ENCODE measurements at regions not wholly inside any gene's neighbourhood (a gene's known extent, or its start where the extent isn't known, plus 50 kb on each side); places are given as distances from the start of the nearest gene placed in this dataset.
A peak's percentile ranks its signal among the peaks of the same experiment; 100 is the strongest.
"Not testable (repeated sequence)": the region's sequence is repeated elsewhere in the genome, so short reads cannot be mapped to it uniquely, and the experiment has no call there.

DNA sequence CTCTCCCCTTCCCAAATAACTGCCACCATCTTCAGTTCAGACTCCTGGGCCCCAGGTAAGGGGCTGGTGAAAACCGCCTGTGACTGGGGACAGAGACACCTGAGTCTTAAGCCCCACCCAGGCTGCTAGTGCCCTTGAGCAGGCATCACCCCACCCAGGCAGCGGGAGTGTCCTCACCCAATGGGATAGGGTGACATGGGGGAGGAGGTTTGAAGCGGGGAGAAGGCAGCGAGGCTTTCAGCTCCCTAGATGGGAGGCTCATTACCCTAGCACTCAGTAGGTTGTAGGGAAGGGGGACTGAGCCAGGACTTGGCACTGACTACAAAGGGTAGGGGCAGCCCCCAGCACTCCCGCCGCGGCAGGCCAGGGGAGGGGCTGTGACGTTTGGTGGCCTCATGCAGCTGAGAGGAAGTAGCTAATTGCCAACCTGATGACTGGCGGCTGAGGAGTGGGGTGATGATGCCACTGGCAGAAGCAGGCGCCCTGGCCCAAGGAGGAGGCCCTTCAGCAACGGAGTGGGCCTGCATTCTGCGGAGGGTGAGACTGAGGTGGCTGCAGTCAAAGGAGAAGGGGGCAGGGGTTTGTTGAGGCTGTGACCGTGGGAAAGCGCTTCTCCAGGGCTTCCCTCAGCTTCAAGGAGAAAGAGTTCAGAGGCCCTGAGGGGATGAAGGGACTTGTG lies 126.9 kb downstream of the MRPL14 start:
- H3K23ac ChIP-seq (ENCODE audit: low read depth, low read length, poor library complexity), result peak overlapping the region; percentile 63
- DNase-seq (ENCODE audit: low spot score), result no peak
- H3K9me3 ChIP-seq (replicated peaks in 1 of 2; ENCODE audit: control insufficient read depth in 2 of 2, insufficient read depth in 1 of 2, low read depth in 1 of 2, low read length in 2 of 2), result peaks cover 0 to 4% of the 10 kb centered on the region in 2 donors
- H3K14ac ChIP-seq (ENCODE audit: low read length), result no peak overlapping the region
- H2BK12ac ChIP-seq (ENCODE audit: low read length), result peak overlapping the region; percentile 92
- no peaks in the 10 kb centered on the region for H3K36me3 ChIP-seq (replicated peaks in 1 of 2; ENCODE audit: control insufficient read depth in 2 of 2, insufficient read depth in 2 of 2, low read length in 2 of 2)
- no peak overlapping the region for H3K4me3 ChIP-seq (ENCODE audit: low read length in 2 of 2)
- peak overlapping the region; percentile 79 for H4K91ac ChIP-seq (ENCODE audit: low read depth, low read length, poor library complexity)
- H3K27me3 ChIP-seq (ENCODE audit: control insufficient read depth in 3 of 3, insufficient read depth in 3 of 3, low read depth in 1 of 3, low read length in 3 of 3), result peaks cover 0 to 47% (median 4%) of the 10 kb centered on the region in 3 experiments
- no peak overlapping the region for H3K4me2 ChIP-seq (ENCODE audit: insufficient read depth, low read length, poor library complexity, severe bottlenecking)
- peak overlapping the region; percentile 99 for H2AK5ac ChIP-seq (ENCODE audit: low read depth, low read length)
- peak overlapping the region; percentile 21 for H2BK120ac ChIP-seq (ENCODE audit: low read depth, low read length)
- peaks cover 0 to 27% of the 10 kb centered on the region in 2 donors for H3K4me1 ChIP-seq (ENCODE audit: control insufficient read depth in 2 of 2, insufficient read depth in 1 of 2, low read depth in 1 of 2, low read length in 2 of 2)
- H3K27ac ChIP-seq (replicated peaks; ENCODE audit: low read length), result no peak overlapping the region
- peak overlapping the region; percentile 68 for H2BK5ac ChIP-seq (ENCODE audit: low read length)
- H3K9ac ChIP-seq (ENCODE audit: low read depth, low read length, poor library complexity), result no peak overlapping the region
- no peak overlapping the region for H4K8ac ChIP-seq (ENCODE audit: low read depth, low read length)
- no CpG with 5 or more reads among the region's 14 CpGs for WGBS, 2 donors (ENCODE audit: extremely low coverage in 2 of 2, insufficient read length in 2 of 2, insufficient replicate concordance in 1 of 2)
- H3K4ac ChIP-seq (ENCODE audit: low read length), result peak overlapping the region; percentile 71
- no peaks in the 10 kb centered on the region for H3K79me1 ChIP-seq (ENCODE audit: low read depth, low read length)
- no peak overlapping the region for H2AFZ ChIP-seq (ENCODE audit: low read length)
- peak overlapping the region; percentile 90 for H2BK15ac ChIP-seq (ENCODE audit: low read length)
- H3K18ac ChIP-seq (ENCODE audit: low read length), result peak overlapping the region; percentile 95

GRCh38 chr6:43999628-44000027 lies 127.6 kb downstream of the MRPL14 start:
- no peak overlapping the region for H3K23ac ChIP-seq (ENCODE audit: low read depth, low read length, poor library complexity)
- H3K36me3 ChIP-seq (replicated peaks in 1 of 2; ENCODE audit: control insufficient read depth in 2 of 2, insufficient read depth in 2 of 2, low read length in 2 of 2), result no peaks in the 10 kb centered on the region
- DNase-seq (ENCODE audit: low spot score), result no peak
- no peak overlapping the region for H4K8ac ChIP-seq (ENCODE audit: low read depth, low read length)
- H2AFZ ChIP-seq (ENCODE audit: low read length), result no peak overlapping the region
- peak overlapping the region; percentile 68 for H2BK5ac ChIP-seq (ENCODE audit: low read length)
- H3K27me3 ChIP-seq (ENCODE audit: control insufficient read depth in 3 of 3, insufficient read depth in 3 of 3, low read depth in 1 of 3, low read length in 3 of 3), result peaks cover 0 to 41% (median 4%) of the 10 kb centered on the region in 3 experiments
- H3K4me1 ChIP-seq (ENCODE audit: control insufficient read depth in 2 of 2, insufficient read depth in 1 of 2, low read depth in 1 of 2, low read length in 2 of 2), result peaks cover 0 to 26% of the 10 kb centered on the region in 2 donors
- no peak overlapping the region for H3K4me3 ChIP-seq (ENCODE audit: low read length in 2 of 2)
- H3K14ac ChIP-seq (ENCODE audit: low read length), result no peak overlapping the region
- H2BK12ac ChIP-seq (ENCODE audit: low read length), result peak overlapping the region; percentile 92
- WGBS, 2 donors (ENCODE audit: extremely low coverage in 2 of 2, insufficient read length in 2 of 2, insufficient replicate concordance in 1 of 2), result no CpG with 5 or more reads among the region's 4 CpGs
- H2BK120ac ChIP-seq (ENCODE audit: low read depth, low read length), result peak overlapping the region; percentile 21
- peak overlapping the region; percentile 71 for H3K4ac ChIP-seq (ENCODE audit: low read length)
- peaks cover 0 to 4% of the 10 kb centered on the region in 2 donors for H3K9me3 ChIP-seq (replicated peaks in 1 of 2; ENCODE audit: control insufficient read depth in 2 of 2, insufficient read depth in 1 of 2, low read depth in 1 of 2, low read length in 2 of 2)
- no peak overlapping the region for H3K9ac ChIP-seq (ENCODE audit: low read depth, low read length, poor library complexity)
- H3K79me1 ChIP-seq (ENCODE audit: low read depth, low read length), result no peaks in the 10 kb centered on the region
- peak overlapping the region; percentile 89 for H3K18ac ChIP-seq (ENCODE audit: low read length)
- H4K91ac ChIP-seq (ENCODE audit: low read depth, low read length, poor library complexity), result peak overlapping the region; percentile 44
- no peak overlapping the region for H3K27ac ChIP-seq (replicated peaks; ENCODE audit: low read length)
- H2BK15ac ChIP-seq (ENCODE audit: low read length), result peak overlapping the region; percentile 90
- peak overlapping the region; percentile 99 for H2AK5ac ChIP-seq (ENCODE audit: low read depth, low read length)
- no peak overlapping the region for H3K4me2 ChIP-seq (ENCODE audit: insufficient read depth, low read length, poor library complexity, severe bottlenecking)

- H4K91ac ChIP-seq (ENCODE audit: low read depth, low read length, poor library complexity); H2BK15ac ChIP-seq (ENCODE audit: low read length); H3K27ac ChIP-seq (replicated peaks; ENCODE audit: low read length); H3K9me3 ChIP-seq (replicated peaks in 1 of 2; ENCODE audit: control insufficient read depth in 2 of 2, insufficient read depth in 1 of 2, low read depth in 1 of 2, low read length in 2 of 2); H3K9ac ChIP-seq (ENCODE audit: low read depth, low read length, poor library complexity); DNase-seq (ENCODE audit: low spot score); H3K4me2 ChIP-seq (ENCODE audit: insufficient read depth, low read length, poor library complexity, severe bottlenecking); H3K79me1 ChIP-seq (ENCODE audit: low read depth, low read length); H2BK5ac ChIP-seq (ENCODE audit: low read length); H3K14ac ChIP-seq (ENCODE audit: low read length); H3K4ac ChIP-seq (ENCODE audit: low read length); H3K36me3 ChIP-seq (replicated peaks in 1 of 2; ENCODE audit: control insufficient read depth in 2 of 2, insufficient read depth in 2 of 2, low read length in 2 of 2); H3K18ac ChIP-seq (ENCODE audit: low read length); H4K8ac ChIP-seq (ENCODE audit: low read depth, low read length); H3K23ac ChIP-seq (ENCODE audit: low read depth, low read length, poor library complexity); H2AFZ ChIP-seq (ENCODE audit: low read length); H2BK12ac ChIP-seq (ENCODE audit: low read length); H2BK120ac ChIP-seq (ENCODE audit: low read depth, low read length); H3K4me3 ChIP-seq (ENCODE audit: low read length in 2 of 2); H2AK5ac ChIP-seq (ENCODE audit: low read depth, low read length): not testable (repeated sequence)
- Histone ChIP-seq H3K27me3 (ENCODE audit: control insufficient read depth in 3 of 3, insufficient read depth in 3 of 3, low read depth in 1 of 3, low read length in 3 of 3) (peaks cover 0 to 32% (median 4%) of the 10 kb centered on the region in 3 experiments), H3K4me1 (ENCODE audit: control insufficient read depth in 2 of 2, insufficient read depth in 1 of 2, low read depth in 1 of 2, low read length in 2 of 2) (peaks cover 4 to 28% of the 10 kb centered on the region in 2 donors)
- WGBS, 2 donors (ENCODE audit: extremely low coverage in 2 of 2, insufficient read length in 2 of 2, insufficient replicate concordance in 1 of 2), result no CpG with 5 or more reads among the region's 24 CpGs
These were observed 128.5 kb downstream of the MRPL14 start for GRCh38 chr6:43998592-43999243.

GRCh38 chr6:43997990-43998585 lies 129.2 kb downstream of the MRPL14 start:
- not testable (repeated sequence) for H3K4me2 ChIP-seq (ENCODE audit: insufficient read depth, low read length, poor library complexity, severe bottlenecking); H2AFZ ChIP-seq (ENCODE audit: low read length); H3K79me1 ChIP-seq (ENCODE audit: low read depth, low read length); H3K14ac ChIP-seq (ENCODE audit: low read length); H4K91ac ChIP-seq (ENCODE audit: low read depth, low read length, poor library complexity); H2AK5ac ChIP-seq (ENCODE audit: low read depth, low read length); H3K36me3 ChIP-seq (replicated peaks in 1 of 2; ENCODE audit: control insufficient read depth in 2 of 2, insufficient read depth in 2 of 2, low read length in 2 of 2); H2BK15ac ChIP-seq (ENCODE audit: low read length); H3K4ac ChIP-seq (ENCODE audit: low read length); H3K4me3 ChIP-seq (ENCODE audit: low read length in 2 of 2); DNase-seq (ENCODE audit: low spot score); H2BK120ac ChIP-seq (ENCODE audit: low read depth, low read length); H4K8ac ChIP-seq (ENCODE audit: low read depth, low read length); H2BK5ac ChIP-seq (ENCODE audit: low read length); H3K27ac ChIP-seq (replicated peaks; ENCODE audit: low read length); H3K9ac ChIP-seq (ENCODE audit: low read depth, low read length, poor library complexity); H3K9me3 ChIP-seq (replicated peaks in 1 of 2; ENCODE audit: control insufficient read depth in 2 of 2, insufficient read depth in 1 of 2, low read depth in 1 of 2, low read length in 2 of 2); H2BK12ac ChIP-seq (ENCODE audit: low read length); H3K23ac ChIP-seq (ENCODE audit: low read depth, low read length, poor library complexity)
- H3K27me3 ChIP-seq (ENCODE audit: control insufficient read depth in 3 of 3, insufficient read depth in 3 of 3, low read depth in 1 of 3, low read length in 3 of 3), result peaks cover 0 to 25% (median 2%) of the 10 kb centered on the region in 3 experiments
- H3K18ac ChIP-seq (ENCODE audit: low read length), result peak overlapping the region; percentile 67
- peaks cover 4 to 23% of the 10 kb centered on the region in 2 donors for H3K4me1 ChIP-seq (ENCODE audit: control insufficient read depth in 2 of 2, insufficient read depth in 1 of 2, low read depth in 1 of 2, low read length in 2 of 2)
- WGBS, 2 donors (ENCODE audit: extremely low coverage in 2 of 2, insufficient read length in 2 of 2, insufficient replicate concordance in 1 of 2), result no CpG with 5 or more reads among the region's 35 CpGs

Measured in neuronal stem cell (in vitro differentiated cells).